K562 (cell line): ENCODE measurements at regions not wholly inside any gene's neighbourhood (a gene's known extent, or its start where the extent isn't known, plus 50 kb on each side); places are given as distances from the start of the nearest gene placed in this dataset.

Experiments
- ATAC-seq: fragments of 200-7000 bp; cut with Tn5 transposase; 3 replicates; pipeline ENCODE4 v1.9.1; 2020; ENCODE audit warnings: moderate library complexity
- BruUV-seq: library from RNA; stranded (reverse); fragments of 400-500 nt; replicated peaks from 2 replicates; lab custom pipeline; 2021; lab: Mats Ljungman, UMichigan
- CTCF ChIA-PET: fragments of 300-600 bp; formaldehyde crosslinking; extraction: SDS; loops from one replicate; lab custom pipeline; 2021; ENCODE audit warnings: low intra/inter-chr PET ratio; lab: Yijun Ruan, JAX
- POLR2A ChIA-PET: fragments of 300-600, 350-650 bp; sonication (Branson Sonifier 250); formaldehyde crosslinking; extraction: SDS; loops from one replicate; lab custom pipeline; 2021; ENCODE audit warnings: antibody characterized with exemption, inconsistent platforms; lab: Yijun Ruan, JAX
- DNase-seq, 4 experiments: peaks; one replicate each; pipeline versions ENCODE4 v3.0.0 to v3.0.0-alpha.2; 2011 to 2018; ENCODE audit warnings: low spot score in 3 of 4, mixed read lengths in 3 of 4; ENCODE audit errors: extremely low read depth in 1 of 4
- FAIRE-seq: peaks from 2 replicates; lab custom pipeline; 2011; peaks lifted over from hg19 to GRCh38; lab: Jason Lieb, UNC
- H2AFZ ChIP-seq: 2 replicates; pipeline ENCODE4 v1.6.0; 2011; ENCODE audit warnings: low read depth, low read length, control low read depth, inconsistent platforms
- H3K27ac ChIP-seq: fragments of 200-600 bp; 3 replicates; pipeline ENCODE4 v1.8.0; 2011; ENCODE audit warnings: low read depth, mild to moderate bottlenecking, control low read depth, inconsistent platforms, low read length, moderate library complexity, mixed read lengths; ENCODE audit errors: extremely low read depth
- H3K27me3 ChIP-seq, 2 experiments: fragments of 300-600 bp in 1 of 2; 2 replicates in 1 of 2; 3 replicates in 1 of 2; pipeline versions ENCODE4 v1.6.0 to v1.8.0; 2011; ENCODE audit warnings: inconsistent platforms in 2 of 2, low read length in 2 of 2, mild to moderate bottlenecking in 1 of 2, mixed read lengths in 1 of 2, moderate library complexity in 1 of 2; ENCODE audit not compliant: control insufficient read depth in 2 of 2, insufficient read depth in 2 of 2
- H3K36me3 ChIP-seq: fragments of 300-600 bp; 3 replicates; pipeline ENCODE4 v1.8.0; 2011; ENCODE audit warnings: mild to moderate bottlenecking, low read length, inconsistent platforms; ENCODE audit not compliant: control insufficient read depth, insufficient read depth
- H3K4me1 ChIP-seq, 2 experiments: fragments of 200-600 bp in 1 of 2; replicated peaks in 1 of 2; 2 replicates in 1 of 2; 3 replicates in 1 of 2; pipeline versions ENCODE4 v1.5.1 to v1.8.0; 2011; ENCODE audit warnings: inconsistent platforms in 2 of 2, low read length in 2 of 2, mild to moderate bottlenecking in 1 of 2, mixed read lengths in 1 of 2, moderate library complexity in 1 of 2; ENCODE audit not compliant: control insufficient read depth in 2 of 2, insufficient read depth in 2 of 2
- H3K4me2 ChIP-seq: 2 replicates; pipeline ENCODE4 v1.6.1; 2011; ENCODE audit warnings: low read length, control low read depth, inconsistent platforms, mixed read lengths; ENCODE audit not compliant: insufficient read depth
- H3K4me3 ChIP-seq: fragments of 200-600 bp; sonication (generic), shearing (Covaris generic); 2 replicates; pipeline ENCODE4 v1.5.1; 2016; ENCODE audit warnings: control low read depth, inconsistent platforms
- H3K79me2 ChIP-seq: fragments of 200-600 bp; 3 replicates; pipeline ENCODE4 v1.8.0; 2011; ENCODE audit warnings: low read length, inconsistent platforms; ENCODE audit not compliant: control insufficient read depth, insufficient read depth
- H3K9ac ChIP-seq, 2 experiments: 2 replicates each; pipeline versions ENCODE4 v1.6.0 to v1.6.1; 2011; ENCODE audit warnings: low read depth in 2 of 2, low read length in 2 of 2, control low read depth in 1 of 2, inconsistent platforms in 1 of 2, mild to moderate bottlenecking in 1 of 2, mixed read lengths in 1 of 2; ENCODE audit not compliant: insufficient read depth in 1 of 2
- H3K9me1 ChIP-seq: one replicate; pipeline ENCODE4 v1.6.0; 2011; ENCODE audit warnings: inconsistent platforms, mild to moderate bottlenecking, low read length, moderate library complexity; ENCODE audit not compliant: control insufficient read depth, insufficient read depth
- H3K9me3 ChIP-seq: replicated peaks from 2 replicates; pipeline ENCODE4 v1.5.1; 2011; ENCODE audit warnings: low read depth, low read length, inconsistent platforms; ENCODE audit not compliant: control insufficient read depth, insufficient read depth
- H4K20me1 ChIP-seq: replicated peaks from 2 replicates; pipeline ENCODE4 v1.6.1; 2011; ENCODE audit warnings: low read length, inconsistent platforms, mixed read lengths; ENCODE audit not compliant: control insufficient read depth, insufficient read depth
- BCOR ChIP-seq: fragments of 450-650 bp; IDR thresholded peaks from 2 replicates; pipeline ENCODE4 v1.6.1; 2016
- CAMTA2 ChIP-seq: fragments of 250-450 bp; sonication (Bioruptor Pico); conservative IDR thresholded peaks from 2 replicates; pipeline ENCODE4 v1.5.1; 2022
- GATAD2B ChIP-seq: fragments of 450-650 bp; IDR thresholded peaks from 2 replicates; pipeline ENCODE4 v1.6.1; 2017; ENCODE audit warnings: mild to moderate bottlenecking, borderline replicate concordance
- GTF2E2 ChIP-seq: fragments of 200-800 bp; sonication (Bioruptor generic); IDR thresholded peaks from 2 replicates; pipeline ENCODE4 v1.6.1; 2016; ENCODE audit warnings: missing genetic modification characterization, missing compliant biosample characterization
- HLTF ChIP-seq: fragments of 450-650 bp; IDR thresholded peaks from 2 replicates; pipeline ENCODE4 v1.6.1; 2016
- HNRNPLL ChIP-seq: fragments of 200-400 bp; formaldehyde crosslinking; IDR thresholded peaks from 2 replicates; pipeline ENCODE4 v1.6.1; 2017; ENCODE audit warnings: low read length, low read depth, mild to moderate bottlenecking; ENCODE audit not compliant: poor library complexity, severe bottlenecking
- HOXB6 ChIP-seq: fragments of 250-450 bp; sonication (Bioruptor Pico); IDR thresholded peaks from 2 replicates; pipeline ENCODE4 v1.5.1; 2022; ENCODE audit warnings: mild to moderate bottlenecking, borderline replicate concordance
- KLF13 ChIP-seq: fragments of 450-650 bp; IDR thresholded peaks from 2 replicates; pipeline ENCODE4 v1.6.1; 2016; ENCODE audit warnings: missing genetic modification characterization, low read depth, mild to moderate bottlenecking, missing compliant biosample characterization, moderate library complexity, borderline replicate concordance
- LARP7 ChIP-seq: fragments of 450-650 bp; IDR thresholded peaks from 2 replicates; pipeline ENCODE4 v1.6.1; 2016
- ZNF212 ChIP-seq: fragments of 450-650 bp; formaldehyde crosslinking; IDR thresholded peaks from 2 replicates; pipeline ENCODE4 v1.4.0; 2020; ENCODE audit warnings: mild to moderate bottlenecking
- ZNF444 ChIP-seq: fragments of 250-450 bp; sonication (Bioruptor Pico); IDR thresholded peaks from 2 replicates; pipeline ENCODE4 v1.4.0; 2020; ENCODE audit warnings: mild to moderate bottlenecking, moderate library complexity
- WGBS: fragments of 100-300 bp; shearing (Covaris generic); methylation state at CpG from one replicate; pipeline ENCODE4 v1.1.6; 2016; ENCODE audit warnings: low coverage, mixed read lengths; ENCODE audit not compliant: insufficient coverage; ENCODE audit errors: missing lambda C conversion rate; 5-methylcytosine and 5-hydroxymethylcytosine counted together
- in situ Hi-C: fragments of 300-500 bp; cut with MboI; formaldehyde crosslinking; loops from 4 replicates; pipeline ENCODE4 v1.15.0; 2018; ENCODE audit warnings: inconsistent platforms, mixed read lengths
- intact Hi-C: fragments of 100-400 bp; cut with micrococcal nuclease; formaldehyde crosslinking; loops from 2 replicates; pipeline ENCODE4 v1.14.2; 2022
- TF ChIP-seq, protein P1 (sequence below): fragments of 250-450 bp; sonication (Bioruptor Pico); IDR thresholded peaks from 2 replicates; pipeline ENCODE4 v1.8.0; 2021; ENCODE audit warnings: moderate library complexity, mild to moderate bottlenecking, inconsistent platforms
- TF ChIP-seq, protein P2 (sequence below): fragments of 250-450 bp; sonication (Bioruptor Pico); IDR thresholded peaks from 2 replicates; pipeline ENCODE4 v1.9.0; 2021; ENCODE audit warnings: mild to moderate bottlenecking, inconsistent platforms
- TF ChIP-seq, protein P3 (sequence below): fragments of 250-450 bp; sonication (Bioruptor Pico); IDR thresholded peaks from 2 replicates; pipeline ENCODE4 v1.4.0; 2020; ENCODE audit warnings: mild to moderate bottlenecking

DNA sequence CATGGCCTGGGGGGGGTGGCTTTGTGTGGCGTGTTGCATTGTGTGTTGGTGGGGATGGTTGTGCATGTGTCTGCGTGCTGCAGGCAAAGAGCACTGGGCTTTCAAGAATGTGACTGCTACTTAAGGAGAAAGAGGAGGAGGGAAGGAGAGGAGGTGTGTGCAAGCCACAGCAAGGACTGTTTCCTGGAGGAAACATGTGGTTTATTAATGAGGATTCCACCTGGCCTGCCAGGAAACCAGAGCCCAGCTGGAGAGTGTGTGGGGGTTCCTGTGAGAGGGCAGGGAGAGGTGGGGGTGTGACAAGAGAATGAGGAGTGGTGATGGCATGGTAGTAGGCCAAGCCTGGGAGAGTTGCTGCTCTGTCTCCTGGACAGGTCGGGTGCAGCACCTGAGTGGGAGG lies 258.1 kb upstream of the ROPN1 start:
- no peak overlapping the region for H3K27ac ChIP-seq
- TF ChIP-seq ZNF212 (CRISPR knock-in tag): no peak
- no peaks in the 10 kb centered on the region for H3K79me2 ChIP-seq
- DNase-seq: no peak
- H3K4me2 ChIP-seq: no peak overlapping the region
- no peak overlapping the region for H2AFZ ChIP-seq
- H3K9me1 ChIP-seq: no peaks in the 10 kb centered on the region
- CTCF ChIA-PET: no interaction called here
- no peak for ATAC-seq
- intact Hi-C loops: no loop called here
- in situ Hi-C loops: no loop called here
- no peak overlapping the region for H3K9ac ChIP-seq
- FAIRE-seq: no peak
- no peaks in the 10 kb centered on the region for H3K9me3 ChIP-seq
- H3K4me3 ChIP-seq: no peak overlapping the region
- H3K27me3 ChIP-seq: peaks cover 0 to 6% of the 10 kb centered on the region in 2 experiments; a peak in 1 of 5 replicates
- no peaks in the 10 kb centered on the region; a peak in 2 of 5 replicates for H3K4me1 ChIP-seq
- no peaks in the 10 kb centered on the region for H4K20me1 ChIP-seq
- 0% methylated on average over 2 of the region's 3 CpGs for WGBS
- POLR2A ChIA-PET: no interaction called here
- BruUV-seq: no TSS peak
- no peaks in the 10 kb centered on the region for H3K36me3 ChIP-seq

DNA sequence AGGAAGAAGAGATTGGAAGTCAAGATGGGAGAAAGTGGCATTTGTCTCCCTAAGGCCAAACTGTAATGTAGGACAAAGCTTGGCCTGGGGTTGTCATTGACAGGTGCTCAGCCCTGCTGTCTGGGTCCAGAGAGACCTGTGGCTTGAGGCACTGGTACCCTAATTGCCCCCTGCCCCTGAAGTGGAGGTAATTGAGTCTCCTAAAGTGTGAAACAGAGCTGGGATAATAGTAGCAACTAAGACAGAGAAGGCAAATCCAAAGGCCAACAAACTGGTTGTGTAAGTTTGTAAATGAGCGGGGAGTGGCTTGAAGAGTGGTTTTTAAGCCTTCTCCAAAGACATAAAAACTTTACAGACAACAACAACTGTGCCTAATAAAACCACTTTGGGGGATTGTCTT lies 264.2 kb upstream of the ROPN1 start:
- ChIA-PET POLR2A (no interaction called here), CTCF (no interaction called here)
- no peaks in the 10 kb centered on the region for H3K9me3 ChIP-seq
- no peak overlapping the region for H3K4me2 ChIP-seq
- no peaks in the 10 kb centered on the region for H3K79me2 ChIP-seq
- no peak overlapping the region for H3K9ac ChIP-seq
- DNase-seq (no peak), ATAC-seq (no peak), FAIRE-seq (no peak)
- in situ Hi-C loops (no loop called here), intact Hi-C loops (no loop called here)
- no peaks in the 10 kb centered on the region for H3K36me3 ChIP-seq
- H3K4me3 ChIP-seq: no peak overlapping the region
- H3K27me3 ChIP-seq: peaks cover 0 to 6% of the 10 kb centered on the region in 2 experiments; a peak in 1 of 5 replicates
- H3K4me1 ChIP-seq: no peaks in the 10 kb centered on the region
- BruUV-seq: no TSS peak
- WGBS: 0% methylated on average over 1 of the region's 1 CpG
- H3K27ac ChIP-seq: no peak overlapping the region
- H4K20me1 ChIP-seq: no peaks in the 10 kb centered on the region
- no peak overlapping the region for H2AFZ ChIP-seq
- no peaks in the 10 kb centered on the region for H3K9me1 ChIP-seq
- TF ChIP-seq GTF2E2 (tag): no peak
- TF ChIP-seq, protein P1, sequence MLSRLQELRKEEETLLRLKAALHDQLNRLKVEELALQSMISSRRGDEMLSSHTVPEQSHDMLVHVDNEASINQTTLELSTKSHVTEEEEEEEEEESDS: no peak
- no peak for TF ChIP-seq CAMTA2 (CRISPR knock-in tag)
- TF ChIP-seq HLTF: no peak
- no peak for TF ChIP-seq HOXB6
- no peak for TF ChIP-seq LARP7
- TF ChIP-seq HNRNPLL: no peak
- TF ChIP-seq, protein P2, sequence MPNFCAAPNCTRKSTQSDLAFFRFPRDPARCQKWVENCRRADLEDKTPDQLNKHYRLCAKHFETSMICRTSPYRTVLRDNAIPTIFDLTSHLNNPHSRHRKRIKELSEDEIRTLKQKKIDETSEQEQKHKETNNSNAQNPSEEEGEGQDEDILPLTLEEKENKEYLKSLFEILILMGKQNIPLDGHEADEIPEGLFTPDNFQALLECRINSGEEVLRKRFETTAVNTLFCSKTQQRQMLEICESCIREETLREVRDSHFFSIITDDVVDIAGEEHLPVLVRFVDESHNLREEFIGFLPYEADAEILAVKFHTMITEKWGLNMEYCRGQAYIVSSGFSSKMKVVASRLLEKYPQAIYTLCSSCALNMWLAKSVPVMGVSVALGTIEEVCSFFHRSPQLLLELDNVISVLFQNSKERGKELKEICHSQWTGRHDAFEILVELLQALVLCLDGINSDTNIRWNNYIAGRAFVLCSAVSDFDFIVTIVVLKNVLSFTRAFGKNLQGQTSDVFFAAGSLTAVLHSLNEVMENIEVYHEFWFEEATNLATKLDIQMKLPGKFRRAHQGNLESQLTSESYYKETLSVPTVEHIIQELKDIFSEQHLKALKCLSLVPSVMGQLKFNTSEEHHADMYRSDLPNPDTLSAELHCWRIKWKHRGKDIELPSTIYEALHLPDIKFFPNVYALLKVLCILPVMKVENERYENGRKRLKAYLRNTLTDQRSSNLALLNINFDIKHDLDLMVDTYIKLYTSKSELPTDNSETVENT (CRISPR knock-in tag): no peak
- TF ChIP-seq GATAD2B: no peak
- TF ChIP-seq ZNF444 (CRISPR knock-in tag): no peak
- TF ChIP-seq, protein P3, sequence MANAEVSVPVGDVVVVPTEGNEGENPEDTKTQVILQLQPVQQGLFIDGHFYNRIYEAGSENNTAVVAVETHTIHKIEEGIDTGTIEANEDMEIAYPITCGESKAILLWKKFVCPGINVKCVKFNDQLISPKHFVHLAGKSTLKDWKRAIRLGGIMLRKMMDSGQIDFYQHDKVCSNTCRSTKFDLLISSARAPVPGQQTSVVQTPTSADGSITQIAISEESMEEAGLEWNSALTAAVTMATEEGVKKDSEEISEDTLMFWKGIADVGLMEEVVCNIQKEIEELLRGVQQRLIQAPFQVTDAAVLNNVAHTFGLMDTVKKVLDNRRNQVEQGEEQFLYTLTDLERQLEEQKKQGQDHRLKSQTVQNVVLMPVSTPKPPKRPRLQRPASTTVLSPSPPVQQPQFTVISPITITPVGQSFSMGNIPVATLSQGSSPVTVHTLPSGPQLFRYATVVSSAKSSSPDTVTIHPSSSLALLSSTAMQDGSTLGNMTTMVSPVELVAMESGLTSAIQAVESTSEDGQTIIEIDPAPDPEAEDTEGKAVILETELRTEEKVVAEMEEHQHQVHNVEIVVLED: no peak
- TF ChIP-seq BCOR: no peak
- TF ChIP-seq KLF13: no peak
